HG03095 (cell line): ENCODE measurements at regions not wholly inside any gene's neighbourhood (a gene's known extent, or its start where the extent isn't known, plus 50 kb on each side); places are given as distances from the start of the nearest gene placed in this dataset.
"Not testable (repeated sequence)": the region's sequence is repeated elsewhere in the genome, so short reads cannot be mapped to it uniquely, and the experiment has no call there.

Experiments used
- ATAC-seq: cut with Tn5 transposase; IDR thresholded peaks from one replicate; pipeline ENCODE4 v1.9.1; 2021; ENCODE audit warnings: moderate library complexity; ENCODE audit not compliant: unreplicated experiment

DNA sequence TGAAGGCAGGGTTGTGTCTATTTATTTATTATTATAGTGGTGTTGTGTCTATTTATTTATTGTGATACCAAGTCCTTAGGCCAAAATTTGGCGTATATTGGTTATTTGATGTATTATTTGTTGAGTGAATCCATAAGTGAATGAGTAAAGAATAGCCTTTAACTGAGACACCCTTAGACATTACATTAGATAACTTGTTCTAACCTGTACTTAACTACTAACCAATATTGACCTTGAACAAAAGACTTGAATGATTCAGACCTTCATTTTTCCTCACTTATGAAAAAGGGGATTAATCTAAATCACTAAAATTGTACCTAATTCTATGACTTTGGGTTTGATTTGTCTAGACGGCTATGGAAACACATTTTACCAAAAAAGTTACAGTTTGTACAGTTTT lies 370.5 kb downstream of the JRKL start:
- no peak for ATAC-seq

DNA sequence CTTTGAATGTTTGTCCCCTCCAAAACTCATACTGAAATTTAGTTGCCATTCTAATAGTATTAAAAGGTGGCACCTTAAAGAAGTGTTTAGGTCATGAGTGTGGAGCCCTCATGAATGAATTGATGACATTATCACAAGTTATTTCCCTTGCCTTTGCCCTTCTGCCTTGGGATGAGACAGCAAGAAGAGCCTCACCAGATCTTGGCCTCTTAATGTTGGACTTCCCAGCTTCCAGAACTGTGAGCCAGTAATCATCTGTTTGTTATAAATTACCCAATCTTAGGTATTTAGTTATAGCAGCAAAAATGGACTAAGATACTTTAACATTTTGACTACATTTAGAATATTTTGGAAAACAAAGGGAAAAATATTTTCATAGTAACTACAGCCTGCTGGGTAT lies 371.0 kb downstream of the JRKL start:
- no peak for ATAC-seq

DNA sequence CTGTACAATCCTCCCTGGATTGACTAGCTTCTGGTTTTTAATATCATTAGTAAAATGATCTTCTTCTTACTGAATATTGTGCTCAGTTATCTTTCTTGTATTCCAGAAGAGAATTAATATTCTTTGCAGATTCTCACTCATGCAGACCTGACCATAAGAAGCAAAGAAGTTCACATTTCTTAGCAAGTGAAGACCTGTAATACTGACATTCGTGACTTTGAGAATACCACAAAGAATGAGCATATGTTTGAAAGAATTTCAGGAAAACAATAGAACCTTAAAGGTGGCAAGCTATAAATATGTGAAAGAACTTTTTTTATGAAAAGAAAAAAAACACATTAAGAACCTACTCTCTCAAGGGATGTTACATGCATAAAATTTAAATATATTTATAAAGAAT lies 371.6 kb downstream of the JRKL start:
- no peak for ATAC-seq

DNA sequence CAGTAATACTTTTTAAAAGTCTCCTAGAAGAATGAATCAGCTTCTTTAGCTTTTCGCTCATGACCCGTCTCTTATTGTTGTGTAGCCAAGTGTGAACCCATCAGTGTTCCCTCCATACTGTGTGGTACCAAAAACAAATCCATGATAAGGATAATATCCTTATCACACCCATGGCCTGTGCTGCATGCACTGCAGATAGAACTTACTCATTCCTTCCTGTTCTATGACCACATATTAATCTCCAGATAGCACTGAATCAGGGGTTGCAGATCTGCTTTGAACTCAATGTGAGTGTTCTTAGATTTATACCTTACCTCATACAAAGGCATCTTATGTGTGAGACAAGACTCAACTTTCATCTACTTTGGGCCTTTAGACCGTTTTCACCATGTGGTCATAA lies 373.4 kb downstream of the JRKL start:
- ATAC-seq, result no peak

DNA sequence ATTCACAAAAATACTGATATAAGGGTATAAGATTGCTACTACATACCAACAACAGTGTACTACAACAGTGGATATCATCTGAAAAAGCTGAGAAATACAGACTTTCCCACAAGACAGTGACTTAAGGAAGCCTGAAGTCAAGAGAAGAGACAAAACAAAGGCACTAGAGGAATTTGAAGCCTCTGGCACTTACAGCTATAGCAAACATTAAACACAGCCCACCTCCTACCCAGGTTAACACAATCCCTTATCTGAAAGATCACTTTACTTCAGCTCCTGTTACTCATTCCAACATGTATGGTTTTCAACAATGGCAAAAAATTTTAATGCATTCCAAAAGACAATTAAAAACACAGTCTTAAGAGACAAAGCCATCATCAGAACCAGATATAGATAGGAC lies 388.5 kb downstream of the JRKL start:
- ATAC-seq, result no peak

DNA sequence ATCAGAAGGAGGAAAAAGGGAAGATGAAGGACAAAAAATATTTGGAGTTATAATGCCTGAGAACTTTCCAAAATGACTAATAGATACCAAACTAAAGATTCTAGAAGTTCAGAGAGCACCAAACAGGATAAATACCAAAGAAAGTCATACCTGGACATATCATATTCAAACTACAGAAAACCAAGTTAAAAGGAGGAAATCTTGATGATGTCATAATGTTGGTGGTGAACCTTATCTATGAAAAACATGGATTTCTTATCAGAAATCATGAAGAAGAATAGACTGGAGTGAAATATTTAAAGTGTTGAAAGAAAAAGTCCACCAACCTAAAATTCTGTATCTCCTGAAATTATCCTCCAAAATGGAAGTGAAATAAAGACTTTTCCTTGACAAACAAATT lies 389.2 kb downstream of the JRKL start:
- ATAC-seq, result no peak

DNA sequence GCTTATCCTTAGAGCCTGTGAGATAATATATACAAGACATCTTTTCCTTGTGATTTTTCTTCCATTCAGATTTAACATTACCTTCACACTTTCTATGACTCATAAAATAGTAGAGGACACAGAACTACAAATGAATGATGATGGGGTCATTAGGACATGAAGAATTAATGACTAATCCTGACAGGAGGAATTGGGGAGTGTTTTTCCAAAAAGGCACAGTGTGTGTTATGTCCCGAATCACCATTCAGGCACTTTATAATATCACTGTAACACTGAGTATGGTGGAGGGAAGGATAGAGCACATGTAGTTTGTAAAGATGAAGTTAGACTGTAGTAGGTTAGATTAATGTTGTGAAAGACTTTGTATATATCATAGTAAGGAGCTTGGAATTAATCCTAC lies 391.3 kb downstream of the JRKL start:
- no peak for ATAC-seq

DNA sequence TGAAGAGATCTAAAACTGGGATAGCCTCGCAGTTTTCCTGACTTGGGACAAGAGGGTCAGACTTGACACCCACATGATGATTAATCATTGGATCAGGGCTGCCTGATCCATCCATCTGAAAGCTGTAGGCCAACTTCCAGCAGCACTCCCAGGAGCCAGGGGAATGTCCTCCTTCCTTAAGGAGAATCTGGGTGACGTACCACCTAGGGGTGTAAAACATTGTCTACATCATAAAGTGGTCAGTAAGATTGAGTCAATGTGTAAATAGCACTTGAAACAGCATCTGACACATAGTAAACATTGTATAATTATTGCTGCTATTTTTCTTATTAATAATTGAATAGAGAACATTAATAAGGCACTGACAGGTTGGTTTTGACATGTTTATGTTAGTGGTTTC lies 392.8 kb downstream of the JRKL start:
- no peak for ATAC-seq

DNA sequence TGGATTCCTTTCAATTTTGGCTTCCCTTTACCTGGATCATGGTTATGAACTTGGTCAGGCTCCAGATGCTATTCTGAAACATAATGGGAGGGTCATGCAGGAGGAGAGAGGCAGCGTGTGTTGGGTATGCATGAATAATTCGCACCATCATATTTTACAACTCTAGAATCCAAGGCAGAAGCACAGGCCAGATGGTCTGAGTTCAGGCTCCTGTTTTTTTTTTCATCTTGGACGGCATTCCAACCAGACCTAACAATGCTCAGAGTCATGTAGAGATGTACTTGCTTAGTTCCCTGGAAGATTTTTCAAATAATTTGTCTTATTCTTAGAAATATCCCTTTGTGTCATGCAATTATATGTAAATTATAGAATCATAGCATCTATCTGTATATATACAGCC lies 393.5 kb downstream of the JRKL start:
- ATAC-seq, result no peak

DNA sequence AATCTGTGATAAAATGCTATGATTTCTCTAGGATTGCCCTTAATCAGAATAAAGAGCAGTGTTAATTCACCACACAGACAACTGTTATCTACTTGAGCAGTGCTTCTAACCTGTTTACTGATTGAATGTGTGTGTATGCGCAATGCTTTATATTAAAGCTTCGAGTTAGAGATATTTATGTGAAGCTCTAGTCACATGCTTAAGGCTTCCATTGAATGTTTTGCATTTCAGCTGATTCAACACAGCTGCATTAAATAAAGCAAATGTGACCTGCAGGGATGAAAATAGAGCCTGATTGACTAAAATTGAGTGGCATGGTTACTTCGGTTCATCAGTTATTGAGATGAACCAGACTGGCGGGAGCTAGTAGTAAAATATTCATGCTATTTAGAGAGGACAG lies 395.3 kb downstream of the JRKL start:
- no peak for ATAC-seq

DNA sequence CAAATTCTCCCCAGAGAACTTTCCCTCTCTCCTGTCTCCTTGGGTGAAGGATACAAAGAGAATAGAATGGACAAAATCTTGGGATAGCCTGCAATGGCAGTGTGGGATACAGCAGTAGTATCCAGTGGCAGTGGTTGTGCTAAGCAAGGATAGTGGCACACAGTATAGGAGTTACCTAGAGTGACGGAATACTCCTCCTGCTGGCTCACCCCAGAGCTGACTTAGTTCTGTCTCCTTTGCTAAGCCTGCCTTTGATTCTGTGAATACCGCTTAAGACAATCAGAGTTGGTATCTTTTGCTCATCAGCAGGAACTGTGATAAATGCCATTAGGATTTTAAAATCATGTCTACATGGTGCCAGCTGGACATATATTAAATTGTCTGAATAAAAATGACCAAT lies 404.3 kb downstream of the JRKL start:
- no peak for ATAC-seq

DNA sequence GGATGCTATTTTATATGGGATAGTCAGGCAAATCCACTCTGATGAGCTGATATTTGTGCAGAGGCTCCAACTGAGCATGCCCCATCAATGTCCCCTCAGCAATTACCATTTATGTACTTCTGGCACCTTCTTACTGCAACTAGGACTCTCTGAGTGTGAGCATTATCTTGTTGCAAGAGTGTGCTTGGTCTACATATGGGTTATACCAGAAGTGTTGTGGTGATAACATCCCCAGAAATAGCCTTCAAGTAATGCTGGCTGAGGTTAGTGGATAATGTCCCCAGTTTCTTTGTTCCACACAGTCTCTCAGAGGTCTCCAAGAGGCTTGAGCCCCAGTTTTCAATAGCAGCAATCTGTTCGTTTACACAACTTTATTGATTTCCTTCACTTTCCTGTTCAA lies 408.6 kb downstream of the JRKL start:
- no peak for ATAC-seq

DNA sequence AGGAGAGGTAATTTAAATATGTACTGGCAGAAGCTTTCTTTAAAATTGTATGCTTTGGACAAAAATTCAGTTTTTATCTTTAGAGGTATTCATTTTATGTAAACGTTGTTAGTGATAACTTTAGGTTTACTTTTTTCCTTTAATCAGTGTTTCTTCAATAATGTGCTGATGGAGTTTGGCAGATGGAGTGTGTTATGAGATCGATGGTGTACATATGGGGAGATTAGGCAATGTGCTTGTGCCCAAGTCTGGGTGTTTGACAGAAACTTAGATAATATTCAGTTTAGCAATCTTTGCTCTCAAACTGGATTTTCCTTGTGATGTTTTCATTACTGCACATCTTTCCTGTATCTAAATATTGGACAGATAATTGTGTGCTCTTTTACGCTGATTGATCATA lies 425.4 kb downstream of the JRKL start:
- ATAC-seq, result no peak

DNA sequence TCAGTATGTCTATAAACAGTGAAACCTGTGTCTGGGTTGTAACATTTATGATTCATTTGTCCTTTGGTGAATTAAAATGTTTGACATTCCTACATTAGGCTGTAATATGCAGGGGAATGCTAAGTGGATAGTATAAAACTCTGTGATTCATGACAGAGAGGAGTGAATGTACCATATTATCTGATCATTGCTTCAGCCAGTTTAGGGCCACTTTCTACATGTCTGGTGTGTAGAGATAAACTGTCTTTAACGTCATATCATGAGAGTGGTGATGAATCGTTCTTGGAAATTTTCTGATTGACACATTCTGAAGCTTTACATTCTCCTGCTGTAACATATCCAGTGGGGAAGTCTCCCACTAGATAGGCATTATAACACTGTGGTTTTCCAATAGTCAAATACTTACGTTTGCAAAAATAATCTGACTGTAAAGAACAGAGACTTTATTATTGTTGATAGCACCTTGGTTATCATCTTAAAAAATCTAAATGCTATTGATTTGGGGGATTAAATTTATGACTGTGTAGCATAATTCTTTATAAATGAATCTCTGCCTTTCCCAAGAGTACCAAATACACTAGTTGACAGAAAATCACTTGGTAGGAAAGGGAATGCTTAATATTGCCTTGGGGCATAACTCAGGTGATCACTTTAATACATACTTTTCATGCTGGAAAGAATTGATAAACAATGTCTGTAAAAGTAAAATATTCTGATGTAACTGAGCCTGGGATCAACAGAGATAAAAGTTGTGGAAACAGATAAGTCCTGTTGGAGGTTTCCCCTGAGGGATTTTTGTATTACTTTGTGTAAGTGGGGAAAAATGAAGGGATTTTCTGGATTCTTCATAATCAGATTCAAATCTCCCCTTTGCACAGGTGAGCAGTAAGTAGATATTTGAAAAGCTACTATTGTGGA lies 427.9 kb downstream of the JRKL start:
- no peak for ATAC-seq

DNA sequence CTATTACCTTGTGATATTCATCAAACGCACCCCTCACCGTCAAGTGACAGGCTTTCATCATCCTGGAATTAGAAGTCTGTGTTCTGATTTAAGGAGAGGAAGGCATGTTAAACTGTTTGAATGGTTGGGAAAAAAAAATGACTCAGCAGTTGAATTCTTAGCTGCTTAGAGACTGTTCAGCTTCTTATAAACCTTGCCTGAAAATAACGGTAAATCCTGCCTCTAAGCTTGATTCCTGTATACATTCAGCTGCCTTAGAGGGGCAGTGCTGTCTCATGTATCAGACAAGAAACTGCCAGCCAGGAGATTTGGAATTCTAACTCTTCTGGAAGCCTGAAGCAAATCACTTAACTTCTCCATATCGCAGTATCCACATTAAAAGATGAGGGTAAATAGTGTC lies 437.4 kb downstream of the JRKL start:
- no peak for ATAC-seq

DNA sequence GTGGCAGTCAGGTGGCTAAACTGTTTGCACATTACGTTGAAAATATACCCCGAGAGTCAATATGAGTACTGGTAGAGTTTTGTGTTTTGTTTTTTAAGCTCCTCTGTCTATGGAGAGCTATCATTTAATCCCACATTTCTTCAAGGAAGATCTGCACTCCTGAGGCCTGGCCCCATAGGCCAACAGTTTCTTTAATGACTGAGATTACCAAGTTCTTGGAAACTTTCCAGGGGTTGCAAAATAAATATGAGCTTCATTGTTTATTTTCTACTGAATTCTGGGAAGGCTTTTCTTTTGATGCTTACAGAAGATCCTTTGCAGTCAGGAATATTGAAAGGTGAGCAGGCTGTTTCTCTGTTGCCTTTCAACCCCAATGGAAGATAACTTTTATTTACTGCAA lies 452.0 kb downstream of the JRKL start:
- ATAC-seq, result no peak

DNA sequence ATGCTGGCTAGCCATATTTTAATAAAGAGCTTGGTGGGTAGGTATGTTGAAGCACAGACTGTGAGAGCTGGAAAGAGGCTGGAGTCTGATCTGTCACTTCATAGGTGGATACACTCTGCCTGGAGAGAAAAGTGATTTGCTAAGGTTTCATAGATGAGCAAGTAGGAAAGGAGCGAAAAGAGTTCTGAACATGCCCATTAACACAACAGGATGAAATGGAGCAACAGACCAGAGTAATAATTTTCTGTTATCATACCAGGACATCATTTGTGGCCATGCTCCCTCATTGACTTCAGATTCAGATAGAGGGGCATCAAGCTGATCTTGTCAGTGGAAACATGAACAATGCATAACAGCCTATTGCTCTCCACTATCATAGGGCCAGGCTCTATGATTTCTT lies 452.9 kb downstream of the JRKL start:
- no peak for ATAC-seq

DNA sequence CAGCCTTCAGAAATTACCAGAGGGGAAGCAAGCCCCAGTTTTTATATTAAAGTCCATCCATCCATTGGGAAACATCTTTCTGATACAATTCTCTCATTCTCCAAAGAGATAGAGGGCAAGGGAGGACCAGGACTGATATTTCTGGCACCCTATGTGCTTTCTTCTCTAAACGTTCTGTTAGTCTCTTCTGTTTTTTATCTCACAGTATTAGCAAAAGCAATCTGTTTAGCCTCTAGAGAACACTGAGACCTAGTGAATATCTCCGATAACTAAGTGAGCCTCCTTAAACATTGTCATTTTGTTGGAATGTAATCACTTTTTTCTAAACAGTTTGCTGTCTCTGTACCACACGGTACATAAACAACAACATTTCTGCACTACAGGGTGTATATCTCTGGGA lies 464.6 kb downstream of the JRKL start:
- no peak for ATAC-seq

DNA sequence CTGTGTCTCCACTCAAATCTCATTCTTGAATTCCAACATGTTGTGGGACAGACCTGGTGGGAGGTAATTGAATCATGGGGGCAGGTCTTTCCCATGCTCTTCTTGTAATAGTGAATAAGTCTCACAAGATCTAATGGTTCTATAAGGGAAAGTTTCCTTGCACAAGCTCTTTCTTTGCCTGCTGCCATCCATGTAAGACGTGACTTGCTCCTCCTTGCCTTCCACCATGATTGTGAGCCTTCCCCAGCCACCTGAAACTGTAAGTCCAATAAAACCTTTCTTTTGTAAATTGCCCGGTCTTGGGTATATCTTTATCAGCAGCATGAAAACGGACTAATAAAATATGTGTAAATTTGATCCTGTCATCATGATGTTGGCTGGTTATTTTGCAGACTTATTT lies 471.9 kb downstream of the JRKL start:
- not testable (repeated sequence) for ATAC-seq

DNA sequence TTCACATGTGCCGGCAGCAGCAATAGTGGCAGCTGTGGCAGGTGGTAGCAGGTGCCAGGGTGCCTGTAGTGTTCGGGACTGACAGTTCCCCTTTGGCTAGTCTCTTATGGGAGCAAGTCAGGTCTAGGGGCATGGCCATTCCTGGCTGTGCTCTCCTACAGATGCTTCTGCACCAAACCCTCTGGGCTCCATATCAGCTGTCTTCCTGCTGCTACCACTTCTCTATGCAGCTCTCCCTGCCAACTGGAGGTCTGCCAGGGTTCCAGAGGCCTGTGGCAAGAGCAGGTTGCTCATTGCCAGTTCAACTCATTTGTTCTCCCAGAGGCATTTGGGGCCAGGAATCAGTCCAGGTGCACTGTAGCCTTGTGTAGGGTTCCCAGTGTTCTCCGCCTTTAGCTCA lies 473.7 kb downstream of the JRKL start:
- ATAC-seq, result no peak

DNA sequence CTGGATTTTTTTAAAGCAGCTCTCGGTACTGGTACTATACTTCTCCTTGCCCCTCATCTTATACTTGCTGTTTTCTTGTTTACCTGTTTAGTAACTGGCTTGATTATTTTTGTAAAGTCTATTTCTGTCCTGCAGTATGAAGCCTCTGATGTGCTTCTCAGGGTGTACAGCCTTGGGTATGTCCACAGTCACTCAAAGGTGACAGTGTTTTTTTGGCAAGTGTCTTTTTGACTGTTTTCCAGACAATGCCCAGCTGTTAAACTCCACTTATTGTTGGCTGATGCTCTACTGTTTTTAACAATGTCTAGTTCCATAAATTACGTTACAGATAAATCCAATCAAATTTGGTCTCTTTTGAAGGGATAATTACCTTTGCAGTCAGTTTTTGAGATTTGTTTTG lies 475.2 kb downstream of the JRKL start:
- ATAC-seq, result no peak

DNA sequence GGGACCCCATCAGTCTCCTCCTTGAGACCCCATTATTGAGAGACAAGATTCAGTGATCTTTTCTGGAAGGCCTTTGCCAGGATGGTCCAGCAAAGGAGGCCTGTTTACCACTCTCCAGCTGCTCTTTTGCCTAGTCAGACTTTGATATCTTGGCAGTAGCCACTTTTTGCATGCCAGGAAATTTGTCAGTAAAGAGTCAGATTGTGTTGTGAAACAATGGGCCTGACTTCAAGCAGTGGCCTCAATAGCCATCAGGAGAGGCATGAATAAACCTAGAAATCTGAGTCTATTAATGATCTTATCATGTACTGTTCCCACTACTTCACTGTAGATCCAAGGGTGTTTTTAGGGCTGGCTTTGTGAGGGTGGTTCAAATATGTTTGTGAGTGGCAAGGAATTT lies 479.4 kb downstream of the JRKL start:
- no peak for ATAC-seq

DNA sequence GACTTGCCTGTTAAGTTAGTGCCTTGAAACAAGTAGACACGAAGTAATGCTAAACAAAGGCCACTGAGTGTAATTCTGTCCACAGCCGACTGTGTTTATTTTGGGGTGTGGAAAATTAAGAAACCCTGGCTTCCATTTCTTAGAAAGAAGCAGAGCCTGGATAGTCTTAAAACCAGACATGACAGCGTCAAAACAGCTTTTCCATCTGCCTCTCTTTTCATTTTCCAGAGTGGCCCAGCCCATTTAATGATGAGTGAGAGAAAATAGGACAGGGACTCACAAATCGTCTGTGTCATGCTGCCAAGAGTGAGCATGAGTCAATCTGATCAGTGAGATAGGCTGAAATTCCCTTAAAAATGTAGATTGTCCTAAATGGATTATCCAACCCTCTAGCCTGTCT lies 485.9 kb downstream of the JRKL start:
- no peak for ATAC-seq
